IMR-90 (cell line): ENCODE measurements at regions not wholly inside any gene's neighbourhood (a gene's known extent, or its start where the extent isn't known, plus 50 kb on each side); places are given as distances from the start of the nearest gene placed in this dataset.

Experiments
- ATAC-seq: fragments of 200-7000 bp; cut with Tn5 transposase; 2 replicates; pipeline ENCODE4 v1.9.1; 2020; ENCODE audit warnings: low read depth, mild to moderate bottlenecking, moderate library complexity
- BruUV-seq: library from RNA; stranded (reverse); fragments of 400-500 nt; replicated peaks from 2 replicates; lab custom pipeline; 2021; lab: Mats Ljungman, UMichigan
- CTCF ChIA-PET: fragments of 300-600 bp; formaldehyde crosslinking; extraction: SDS; loops from one replicate; lab custom pipeline; 2021; ENCODE audit warnings: antibody characterized with exemption; lab: Yijun Ruan, JAX
- POLR2A ChIA-PET: fragments of 300-600 bp; sonication (Branson Sonifier 250); formaldehyde crosslinking; loops from one replicate; lab custom pipeline; 2022; ENCODE audit warnings: antibody characterized with exemption; ENCODE audit not compliant: unreplicated experiment; lab: Charles Lee
- DNase-seq: peaks from one replicate; pipeline ENCODE4 v3.0.0; 2013
- H2AFZ ChIP-seq: replicated peaks from 2 replicates; pipeline ENCODE3; 2013; ENCODE audit warnings: low read length, mild to moderate bottlenecking; ENCODE audit not compliant: poor library complexity
- H2AK5ac ChIP-seq: 2 replicates; pipeline ENCODE4 v1.6.1; 2013; ENCODE audit warnings: low read depth, low read length, inconsistent platforms
- H2AK9ac ChIP-seq: replicated peaks from 2 replicates; pipeline ENCODE3; 2013; ENCODE audit warnings: mild to moderate bottlenecking, low read depth, low read length, moderate library complexity; ENCODE audit not compliant: poor library complexity
- H2BK120ac ChIP-seq: 2 replicates; pipeline ENCODE4 v1.6.1; 2013; ENCODE audit warnings: low read depth, low read length, inconsistent platforms
- H2BK15ac ChIP-seq: 3 replicates; pipeline ENCODE4 v1.6.1; 2013; ENCODE audit warnings: low read depth, low read length, inconsistent platforms
- H2BK20ac ChIP-seq: 2 replicates; pipeline ENCODE4 v1.6.1; 2013; ENCODE audit warnings: low read depth, mild to moderate bottlenecking, inconsistent platforms, low read length, moderate library complexity
- H2BK5ac ChIP-seq: 2 replicates; pipeline ENCODE4 v1.6.1; 2013; ENCODE audit warnings: mild to moderate bottlenecking, low read depth, low read length, inconsistent platforms; ENCODE audit not compliant: poor library complexity, severe bottlenecking
- H3K14ac ChIP-seq: replicated peaks from 2 replicates; pipeline ENCODE4 v1.6.1; 2013; ENCODE audit warnings: low read depth, low read length, inconsistent platforms
- H3K18ac ChIP-seq: 2 replicates; pipeline ENCODE4 v1.6.1; 2013; ENCODE audit warnings: low read depth, low read length, control low read depth
- H3K23ac ChIP-seq: 2 replicates; pipeline ENCODE4 v1.6.1; 2013; ENCODE audit warnings: low read depth, low read length, inconsistent platforms
- H3K27ac ChIP-seq: 2 replicates; pipeline ENCODE4 v1.5.1; 2013; ENCODE audit warnings: mild to moderate bottlenecking, control low read depth, low read length; ENCODE audit not compliant: insufficient read depth
- H3K27me3 ChIP-seq: 2 replicates; pipeline ENCODE4 v1.6.1; 2013; ENCODE audit warnings: low read length; ENCODE audit not compliant: control insufficient read depth, insufficient read depth
- H3K36me3 ChIP-seq: 2 replicates; pipeline ENCODE4 v1.6.1; 2013; ENCODE audit warnings: low read length, mixed read lengths; ENCODE audit not compliant: control insufficient read depth, insufficient read depth
- H3K4ac ChIP-seq: 2 replicates; pipeline ENCODE4 v1.6.1; 2013; ENCODE audit warnings: low read depth, low read length, inconsistent platforms
- H3K4me1 ChIP-seq: 2 replicates; pipeline ENCODE4 v1.6.1; 2013; ENCODE audit warnings: low read length, mixed read lengths; ENCODE audit not compliant: control insufficient read depth, insufficient read depth
- H3K4me2 ChIP-seq: 2 replicates; pipeline ENCODE4 v1.6.1; 2013; ENCODE audit warnings: low read depth, mild to moderate bottlenecking, control low read depth, low read length, moderate library complexity
- H3K4me3 ChIP-seq: 2 replicates; pipeline ENCODE4 v1.5.1; 2013; ENCODE audit warnings: low read depth, mild to moderate bottlenecking, control low read depth, low read length, moderate library complexity; ENCODE audit not compliant: insufficient read depth
- H3K56ac ChIP-seq: 2 replicates; pipeline ENCODE4 v1.6.1; 2013; ENCODE audit warnings: low read length, inconsistent platforms; ENCODE audit not compliant: insufficient read depth; ENCODE audit errors: extremely low read depth
- H3K79me1 ChIP-seq, 2 experiments: 2 replicates each; pipeline ENCODE4 v1.6.1; 2013; ENCODE audit warnings: low read length in 2 of 2, inconsistent platforms in 1 of 2, low read depth in 1 of 2
- H3K9ac ChIP-seq: 2 replicates; pipeline ENCODE4 v1.6.1; 2013; ENCODE audit warnings: low read depth, low read length, control low read depth
- H3K9me1 ChIP-seq: 2 replicates; pipeline ENCODE4 v1.6.1; 2013; ENCODE audit warnings: low read length, inconsistent platforms; ENCODE audit not compliant: insufficient read depth
- H3K9me3 ChIP-seq: 2 replicates; pipeline ENCODE4 v1.6.1; 2013; ENCODE audit warnings: low read length; ENCODE audit not compliant: control insufficient read depth, insufficient read depth
- H4K20me1 ChIP-seq: 2 replicates; pipeline ENCODE4 v1.6.1; 2013; ENCODE audit warnings: low read length, inconsistent platforms; ENCODE audit not compliant: insufficient read depth
- H4K5ac ChIP-seq: 2 replicates; pipeline ENCODE4 v1.6.1; 2013; ENCODE audit warnings: mild to moderate bottlenecking, low read depth, low read length, control low read depth
- H4K8ac ChIP-seq, 2 experiments: 2 replicates each; pipeline ENCODE4 v1.6.1; 2013; ENCODE audit warnings: low read depth in 2 of 2, low read length in 2 of 2, control low read depth in 1 of 2, inconsistent platforms in 1 of 2
- H4K91ac ChIP-seq: 2 replicates; pipeline ENCODE4 v1.6.1; 2013; ENCODE audit warnings: low read depth, low read length, inconsistent platforms; ENCODE audit not compliant: insufficient read depth
- MAFK ChIP-seq: IDR thresholded peaks from 2 replicates; pipeline ENCODE4 v1.6.1; 2012; ENCODE audit warnings: low read depth, low read length, improper control_type of control experiment
- NFE2L2 ChIP-seq: fragments of 150-350 bp; IDR thresholded peaks from 2 replicates; pipeline ENCODE4 v1.6.1; 2016; ENCODE audit warnings: low read depth, mild to moderate bottlenecking, low read length
- WGBS, 2 experiments: methylation state at CpG; one replicate each; pipeline versions ENCODE4 v1.1.5 to v1.1.7; 2013; ENCODE audit warnings: missing lambda C conversion rate in 2 of 2; ENCODE audit not compliant: insufficient read length in 1 of 2; ENCODE audit errors: extremely low coverage in 2 of 2; 5-methylcytosine and 5-hydroxymethylcytosine counted together
- dilution Hi-C: fragments of 300-500 bp; cut with HindIII; formaldehyde crosslinking; loops from one replicate; pipeline ENCODE4 v1.14.3; 2018; ENCODE audit warnings: low sequenced_read_pairs; ENCODE audit not compliant: unreplicated experiment
- in situ Hi-C: fragments of 300-500 bp; cut with MboI; formaldehyde crosslinking; loops from 3 replicates; pipeline ENCODE4 v1.14.3; 2019; ENCODE audit warnings: low sequenced_read_pairs, inconsistent platforms, mixed read lengths
- intact Hi-C: fragments of 100-400 bp; cut with micrococcal nuclease; formaldehyde crosslinking; loops from 2 replicates; pipeline ENCODE4 v1.10.0; 2022

GRCh38 chr17:20800146-20800545, 220.6 kb downstream of the CDRT15L2 start:
- intact Hi-C loops: loop anchor here (2.0 kb wide), 1 partner anchor 193 kb away; no protein-coding TSS in a partner anchor
- Histone ChIP-seq H2BK5ac (no peak overlapping the region), H2AFZ (no peak overlapping the region), H2BK120ac (no peak overlapping the region), H3K18ac (no peak overlapping the region), H2BK20ac (no peak overlapping the region), H3K4ac (no peak overlapping the region), H3K14ac (no peak overlapping the region), H4K8ac (no peak overlapping the region), H3K9ac (no peak overlapping the region), H3K4me3 (no peak overlapping the region), H2BK15ac (no peak overlapping the region), H2AK9ac (no peak overlapping the region), H3K36me3 (no peaks in the 10 kb centered on the region), H4K20me1 (no peaks in the 10 kb centered on the region), H3K27ac (no peak overlapping the region), H4K5ac (no peak overlapping the region), H2AK5ac (no peak overlapping the region), H3K23ac (no peak overlapping the region), H3K56ac (no peak overlapping the region), H3K79me1 (no peaks in the 10 kb centered on the region), H3K9me3 (no peaks in the 10 kb centered on the region), H4K91ac (no peak overlapping the region), H3K9me1 (no peaks in the 10 kb centered on the region), H3K27me3 (no peaks in the 10 kb centered on the region), H3K4me1 (no peaks in the 10 kb centered on the region), H3K4me2 (no peak overlapping the region)
- ChIA-PET CTCF (no interaction called here), POLR2A (no interaction called here)
- no TSS peak for BruUV-seq
- dilution Hi-C loops: no loop called here
- TF ChIP-seq MAFK (no peak), NFE2L2 (no peak)
- DNase-seq (no peak), ATAC-seq (no peak)
- in situ Hi-C loops: loop anchor here (10.0 kb wide), 1 partner anchor 195 kb away; no protein-coding TSS in a partner anchor
- WGBS, 2 experiments: no CpG with 5 or more reads among the region's 2 CpGs
